ENCODE measurements at regions not wholly inside any gene's neighbourhood (a gene's known extent, or its start where the extent isn't known, plus 50 kb on each side); places are given as distances from the start of the nearest gene placed in this dataset.

DNA sequence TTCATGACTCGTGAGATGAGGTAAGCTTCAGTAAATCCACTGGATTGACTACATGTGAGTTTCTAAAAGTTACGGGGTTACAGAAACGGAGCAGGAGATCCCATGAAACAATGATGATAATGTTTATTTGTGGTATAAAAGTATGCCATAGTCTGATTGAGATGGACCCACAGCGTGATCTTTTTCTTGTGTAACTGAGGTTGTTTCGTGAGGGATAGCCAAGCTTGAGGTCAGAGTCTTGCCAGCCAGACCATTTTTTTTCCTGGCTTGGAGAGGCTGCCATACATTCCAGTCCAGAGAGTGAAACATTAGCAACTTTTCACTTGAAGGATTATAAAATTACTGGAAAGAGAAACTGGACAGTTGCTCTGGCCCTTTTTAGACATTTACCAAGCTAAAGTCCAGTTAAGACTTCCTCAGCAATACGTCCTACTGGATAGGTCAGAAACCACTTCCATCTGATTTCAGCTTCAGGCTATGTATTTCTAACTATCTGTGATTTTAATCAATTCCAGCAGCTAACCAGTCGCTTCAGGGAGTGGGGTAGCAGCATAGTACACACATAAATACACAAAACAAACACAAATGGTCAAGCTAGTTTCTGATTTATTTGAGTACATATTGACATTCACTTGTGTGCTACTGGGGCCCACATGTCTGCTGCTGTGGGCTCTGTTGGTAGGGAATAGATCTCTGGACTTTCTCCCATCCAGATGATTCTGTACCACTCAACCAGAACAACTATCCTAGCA lies 194.6 kb downstream of the POSTN start:
- TF ChIP-seq, protein P1, sequence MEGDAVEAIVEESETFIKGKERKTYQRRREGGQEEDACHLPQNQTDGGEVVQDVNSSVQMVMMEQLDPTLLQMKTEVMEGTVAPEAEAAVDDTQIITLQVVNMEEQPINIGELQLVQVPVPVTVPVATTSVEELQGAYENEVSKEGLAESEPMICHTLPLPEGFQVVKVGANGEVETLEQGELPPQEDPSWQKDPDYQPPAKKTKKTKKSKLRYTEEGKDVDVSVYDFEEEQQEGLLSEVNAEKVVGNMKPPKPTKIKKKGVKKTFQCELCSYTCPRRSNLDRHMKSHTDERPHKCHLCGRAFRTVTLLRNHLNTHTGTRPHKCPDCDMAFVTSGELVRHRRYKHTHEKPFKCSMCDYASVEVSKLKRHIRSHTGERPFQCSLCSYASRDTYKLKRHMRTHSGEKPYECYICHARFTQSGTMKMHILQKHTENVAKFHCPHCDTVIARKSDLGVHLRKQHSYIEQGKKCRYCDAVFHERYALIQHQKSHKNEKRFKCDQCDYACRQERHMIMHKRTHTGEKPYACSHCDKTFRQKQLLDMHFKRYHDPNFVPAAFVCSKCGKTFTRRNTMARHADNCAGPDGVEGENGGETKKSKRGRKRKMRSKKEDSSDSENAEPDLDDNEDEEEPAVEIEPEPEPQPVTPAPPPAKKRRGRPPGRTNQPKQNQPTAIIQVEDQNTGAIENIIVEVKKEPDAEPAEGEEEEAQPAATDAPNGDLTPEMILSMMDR (conservative IDR thresholded peaks at IDR 0.05; ENCODE audit: low read depth in 2 of 2) = no peak
- TF ChIP-seq, protein P2, sequence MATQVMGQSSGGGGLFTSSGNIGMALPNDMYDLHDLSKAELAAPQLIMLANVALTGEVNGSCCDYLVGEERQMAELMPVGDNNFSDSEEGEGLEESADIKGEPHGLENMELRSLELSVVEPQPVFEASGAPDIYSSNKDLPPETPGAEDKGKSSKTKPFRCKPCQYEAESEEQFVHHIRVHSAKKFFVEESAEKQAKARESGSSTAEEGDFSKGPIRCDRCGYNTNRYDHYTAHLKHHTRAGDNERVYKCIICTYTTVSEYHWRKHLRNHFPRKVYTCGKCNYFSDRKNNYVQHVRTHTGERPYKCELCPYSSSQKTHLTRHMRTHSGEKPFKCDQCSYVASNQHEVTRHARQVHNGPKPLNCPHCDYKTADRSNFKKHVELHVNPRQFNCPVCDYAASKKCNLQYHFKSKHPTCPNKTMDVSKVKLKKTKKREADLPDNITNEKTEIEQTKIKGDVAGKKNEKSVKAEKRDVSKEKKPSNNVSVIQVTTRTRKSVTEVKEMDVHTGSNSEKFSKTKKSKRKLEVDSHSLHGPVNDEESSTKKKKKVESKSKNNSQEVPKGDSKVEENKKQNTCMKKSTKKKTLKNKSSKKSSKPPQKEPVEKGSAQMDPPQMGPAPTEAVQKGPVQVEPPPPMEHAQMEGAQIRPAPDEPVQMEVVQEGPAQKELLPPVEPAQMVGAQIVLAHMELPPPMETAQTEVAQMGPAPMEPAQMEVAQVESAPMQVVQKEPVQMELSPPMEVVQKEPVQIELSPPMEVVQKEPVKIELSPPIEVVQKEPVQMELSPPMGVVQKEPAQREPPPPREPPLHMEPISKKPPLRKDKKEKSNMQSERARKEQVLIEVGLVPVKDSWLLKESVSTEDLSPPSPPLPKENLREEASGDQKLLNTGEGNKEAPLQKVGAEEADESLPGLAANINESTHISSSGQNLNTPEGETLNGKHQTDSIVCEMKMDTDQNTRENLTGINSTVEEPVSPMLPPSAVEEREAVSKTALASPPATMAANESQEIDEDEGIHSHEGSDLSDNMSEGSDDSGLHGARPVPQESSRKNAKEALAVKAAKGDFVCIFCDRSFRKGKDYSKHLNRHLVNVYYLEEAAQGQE (IDR thresholded peaks at IDR 0.05; ENCODE audit: unreplicated experiment) = no peak
- no peak for TF ChIP-seq POLR2AphosphoS5 (IDR thresholded peaks at IDR 0.05; ENCODE audit: low read depth)
- TF ChIP-seq EZH2phosphoT487 (IDR thresholded peaks at IDR 0.05; ENCODE audit: unreplicated experiment) = no peak

Measured in GM23338 (cell line).